SK-N-MC (cell line): ENCODE measurements at regions not wholly inside any gene's neighbourhood (a gene's known extent, or its start where the extent isn't known, plus 50 kb on each side); places are given as distances from the start of the nearest gene placed in this dataset.

ENCODE experiments used
- EZH2 ChIP-seq: fragments of 200-600 bp; sonication (generic); IDR thresholded peaks from one replicate; pipeline ENCODE4 v1.6.1; 2017; ENCODE audit warnings: antibody characterized with exemption
- POLR2AphosphoS5 ChIP-seq: IDR thresholded peaks from 2 replicates; pipeline ENCODE4 v1.6.1; 2012; ENCODE audit warnings: mild to moderate bottlenecking, low read depth, low read length, borderline replicate concordance

DNA sequence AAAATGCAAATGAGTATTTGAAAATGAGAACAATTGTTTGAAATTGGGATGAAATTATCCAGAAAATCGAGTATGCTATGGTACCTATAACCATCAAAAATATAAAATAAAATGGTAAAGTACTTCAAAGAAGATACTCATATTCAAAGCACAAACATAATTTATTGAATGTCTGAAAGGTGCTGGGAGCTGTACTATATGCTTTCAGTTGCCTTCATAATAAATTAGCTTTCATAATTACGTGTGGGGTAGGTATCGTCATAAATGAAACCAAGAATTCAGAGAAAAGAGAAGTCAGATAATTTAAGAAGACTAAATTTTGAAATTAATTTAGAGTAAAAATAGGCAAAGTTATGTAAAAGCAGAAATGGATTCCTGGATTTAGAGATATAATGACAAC, 721.9 kb upstream of the ACVR2A start:
- TF ChIP-seq POLR2AphosphoS5: no peak
- no peak for TF ChIP-seq EZH2
